GM19043 (cell line): ENCODE measurements at regions not wholly inside any gene's neighbourhood (a gene's known extent, or its start where the extent isn't known, plus 50 kb on each side); places are given as distances from the start of the nearest gene placed in this dataset.

ENCODE experiments used
- ATAC-seq: cut with Tn5 transposase; IDR thresholded peaks from one replicate; pipeline ENCODE4 v1.9.1; 2021; ENCODE audit warnings: low read depth; ENCODE audit not compliant: unreplicated experiment

DNA sequence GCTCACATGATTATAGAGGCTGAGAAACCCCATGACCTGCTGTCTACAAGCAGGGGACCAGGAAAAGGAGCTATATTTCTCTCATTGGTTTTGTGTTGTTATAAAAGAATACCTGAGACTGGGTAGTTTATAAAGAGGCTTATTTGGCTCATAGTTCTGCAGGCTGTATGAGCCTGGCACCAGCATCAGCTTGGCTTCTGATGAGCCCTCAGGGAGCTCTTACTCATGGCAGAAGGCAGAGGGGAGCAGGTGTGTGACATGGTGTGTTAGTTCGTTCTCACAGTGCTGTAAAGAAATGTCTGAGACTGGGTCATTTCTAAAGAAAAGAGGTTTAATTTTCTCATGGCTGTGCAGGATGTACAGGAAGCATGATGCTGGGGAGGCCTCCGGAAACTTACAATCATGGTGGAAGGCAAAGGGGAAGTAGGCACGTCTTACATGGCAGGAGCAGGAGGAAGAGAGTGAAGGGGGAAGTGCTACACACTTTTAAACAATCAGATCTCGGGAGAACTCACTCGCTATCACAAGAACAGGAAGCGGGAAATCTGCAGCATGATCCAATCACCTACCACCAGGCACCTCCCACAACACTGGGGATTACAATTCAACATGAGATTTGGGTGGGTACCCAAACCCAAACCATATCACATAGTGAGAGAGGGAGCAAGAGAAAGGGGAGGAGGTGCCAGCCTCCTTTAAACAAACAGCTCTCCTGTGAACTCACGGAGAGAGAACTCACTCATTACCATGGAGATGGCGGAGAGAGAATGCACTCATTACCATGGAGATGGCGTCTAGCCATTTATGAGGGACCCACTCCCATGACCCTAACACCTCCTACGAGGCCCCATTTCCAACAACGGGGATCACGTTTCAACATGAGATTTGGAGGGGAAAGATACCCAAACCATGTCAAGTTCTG lies 133.4 kb downstream of the JCAD start:
- ATAC-seq: no peak

DNA sequence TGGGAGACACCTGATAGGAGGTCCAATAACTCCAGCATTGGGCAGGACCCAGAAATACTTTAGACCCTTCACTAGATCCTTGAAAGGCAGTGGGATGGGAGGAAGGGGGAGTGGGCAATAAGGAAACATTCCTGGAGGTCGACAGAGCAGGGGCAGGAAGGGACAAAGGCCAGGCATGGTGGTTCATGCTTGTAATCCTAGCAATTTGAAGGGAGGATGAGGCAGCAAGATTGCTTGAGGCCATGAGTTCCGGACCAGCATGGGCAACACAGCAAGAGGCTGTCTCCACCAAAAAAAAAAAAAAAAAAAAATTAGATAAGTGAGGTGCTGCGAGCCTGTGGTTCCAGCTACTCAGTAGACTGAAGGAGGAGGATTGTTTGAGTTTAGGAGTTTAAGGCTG lies 134.9 kb downstream of the JCAD start:
- no peak for ATAC-seq

DNA sequence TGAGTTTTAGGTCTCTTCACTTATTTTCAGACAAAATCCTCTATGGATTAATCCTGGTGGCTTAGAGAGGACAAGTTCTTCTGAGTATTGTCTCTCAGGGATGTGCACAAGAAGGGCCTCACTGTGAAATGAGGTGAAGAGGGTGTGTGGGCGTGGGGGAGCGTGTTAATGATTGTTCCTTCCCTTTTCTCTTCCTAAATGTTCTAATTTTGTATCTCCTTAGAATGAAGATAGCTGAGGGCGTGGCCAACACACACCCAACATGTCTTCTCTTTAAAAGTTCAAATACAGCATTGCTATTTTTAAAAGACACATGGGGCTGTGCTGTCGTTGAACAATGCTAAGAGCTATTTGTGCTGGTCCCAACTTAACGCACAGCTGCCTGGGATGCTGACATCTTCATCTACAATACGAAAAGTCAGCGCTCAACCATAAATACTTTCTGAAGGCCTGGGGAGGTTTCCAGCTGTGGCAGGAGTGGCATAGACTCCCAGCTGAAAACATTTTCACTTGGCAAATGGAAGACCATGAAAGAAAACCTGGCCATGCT lies 135.9 kb downstream of the JCAD start:
- ATAC-seq: no peak

DNA sequence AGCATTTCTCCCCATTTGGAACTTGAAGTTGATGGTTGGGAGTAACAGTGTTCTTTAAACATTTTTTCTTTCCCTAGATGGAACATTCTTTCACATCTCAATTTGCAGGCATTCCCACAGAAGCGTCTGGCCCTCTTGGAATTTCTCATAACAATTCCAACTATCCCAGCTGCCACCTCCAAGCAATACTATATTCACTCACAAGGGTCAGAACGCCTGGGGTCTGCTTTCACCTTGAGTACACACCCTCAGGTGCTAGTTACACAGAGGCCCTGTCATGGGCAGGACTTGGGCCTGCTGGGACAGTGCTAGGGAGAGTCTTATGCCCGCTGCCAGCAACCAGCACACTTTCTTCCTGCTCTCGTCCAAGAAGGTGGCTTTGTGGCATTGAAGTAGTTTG lies 136.5 kb downstream of the JCAD start:
- no peak for ATAC-seq

DNA sequence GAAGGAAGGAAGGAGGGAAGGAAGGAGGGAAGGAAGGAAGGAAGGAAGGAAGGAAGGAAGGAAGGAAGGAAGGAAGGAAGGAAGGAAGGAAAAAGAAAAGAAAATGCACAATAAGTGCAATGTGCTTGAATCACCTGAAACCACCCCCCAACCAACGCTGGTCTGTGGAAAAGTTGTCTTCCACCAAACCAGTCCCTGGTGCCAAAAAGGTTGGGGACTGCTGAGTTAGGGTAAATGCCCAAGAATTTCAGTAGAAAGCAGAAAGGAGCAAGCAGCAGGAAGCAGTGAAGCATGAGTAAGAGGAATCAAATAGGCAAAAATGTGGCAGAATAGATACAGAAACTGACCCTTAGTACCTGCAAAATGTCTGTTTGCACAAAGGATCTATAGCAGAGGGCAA lies 137.2 kb downstream of the JCAD start:
- no peak for ATAC-seq

DNA sequence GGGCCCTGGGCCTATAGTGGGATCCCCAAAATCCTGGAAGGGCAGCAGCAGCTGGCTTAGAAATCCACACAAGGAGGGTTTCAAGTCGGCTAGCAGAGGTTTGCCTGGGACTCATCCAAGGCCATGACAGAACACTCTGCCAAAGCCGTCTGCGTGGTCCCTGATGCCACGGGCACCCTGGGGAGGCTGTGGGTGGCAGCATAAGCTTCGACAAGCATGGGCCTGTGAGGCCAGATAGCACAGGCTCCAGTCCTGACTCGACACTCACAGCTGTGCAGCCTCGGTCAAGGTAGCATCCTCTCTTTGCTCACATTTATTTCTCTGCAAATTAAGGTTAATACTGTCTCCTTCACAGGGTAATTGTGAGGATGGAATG lies 138.3 kb downstream of the JCAD start:
- ATAC-seq: no peak

DNA sequence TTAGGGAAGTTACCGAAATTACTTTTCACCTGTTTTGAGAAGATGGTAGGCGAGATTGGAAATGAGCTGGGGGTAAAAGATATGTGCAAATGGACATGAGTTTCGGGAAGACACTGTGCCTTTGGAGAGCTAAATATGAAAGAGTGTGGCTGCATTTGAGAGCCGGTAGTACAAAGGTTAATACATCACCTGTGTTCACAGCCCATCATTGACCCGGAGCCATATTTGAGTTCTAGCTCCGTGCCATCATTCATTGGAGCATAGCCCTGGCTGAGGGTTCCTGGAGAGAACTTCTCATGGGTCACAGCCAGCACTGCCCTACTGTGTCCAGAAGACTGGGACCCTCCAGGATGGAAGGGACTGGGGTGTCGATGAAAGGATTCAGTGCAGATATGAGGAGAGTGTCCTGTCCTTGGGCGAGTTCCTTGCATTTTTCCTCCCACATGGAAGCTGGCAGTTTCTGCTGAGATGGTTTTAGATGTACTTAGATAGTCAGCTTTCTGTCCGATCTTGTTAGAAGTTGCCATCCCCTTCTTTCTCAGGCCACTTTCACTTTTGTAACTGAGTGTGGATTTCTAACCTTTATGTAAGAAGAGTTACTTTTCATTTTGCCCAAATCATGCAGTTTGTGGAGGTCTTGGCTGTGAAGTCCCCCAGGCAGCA lies 138.8 kb downstream of the JCAD start:
- no peak for ATAC-seq

DNA sequence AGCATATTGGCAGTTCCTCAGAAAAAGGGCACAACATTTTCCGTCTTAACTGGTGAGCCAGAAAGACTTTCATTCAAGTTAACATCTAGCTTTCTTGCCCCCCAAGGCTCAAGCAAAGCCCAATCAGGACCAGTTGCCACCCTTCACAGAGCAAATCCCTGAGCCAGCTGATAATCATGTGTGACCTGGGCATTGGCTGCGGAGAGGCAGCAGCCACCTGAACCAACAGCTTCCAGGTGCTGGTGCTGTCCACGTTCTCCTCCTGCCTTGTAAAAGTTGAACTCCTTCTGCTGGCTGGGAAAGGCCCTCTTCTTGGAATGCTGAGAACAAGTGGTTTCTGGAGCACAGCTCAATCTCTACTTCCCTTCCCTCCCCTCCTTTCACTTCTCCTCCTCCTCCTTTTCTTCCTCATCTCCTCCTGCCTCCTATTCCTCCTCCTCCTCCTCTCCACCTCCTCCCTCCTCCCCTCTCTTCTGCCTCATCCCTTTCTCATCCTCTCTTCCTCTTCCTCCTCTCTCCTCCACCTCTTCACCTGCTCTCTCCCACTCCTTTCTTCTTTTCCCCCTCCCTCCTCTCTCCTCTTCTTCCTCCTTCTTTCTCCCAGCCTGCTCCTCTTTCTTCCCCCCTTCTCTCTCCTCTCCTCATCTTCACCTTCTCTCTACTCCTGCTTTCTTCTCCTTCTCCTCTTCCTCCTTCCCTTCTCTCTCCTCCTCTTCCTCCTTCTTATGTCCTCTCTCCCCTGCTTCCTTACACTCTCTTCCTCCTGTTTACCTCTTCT lies 140.6 kb downstream of the JCAD start:
- no peak for ATAC-seq

DNA sequence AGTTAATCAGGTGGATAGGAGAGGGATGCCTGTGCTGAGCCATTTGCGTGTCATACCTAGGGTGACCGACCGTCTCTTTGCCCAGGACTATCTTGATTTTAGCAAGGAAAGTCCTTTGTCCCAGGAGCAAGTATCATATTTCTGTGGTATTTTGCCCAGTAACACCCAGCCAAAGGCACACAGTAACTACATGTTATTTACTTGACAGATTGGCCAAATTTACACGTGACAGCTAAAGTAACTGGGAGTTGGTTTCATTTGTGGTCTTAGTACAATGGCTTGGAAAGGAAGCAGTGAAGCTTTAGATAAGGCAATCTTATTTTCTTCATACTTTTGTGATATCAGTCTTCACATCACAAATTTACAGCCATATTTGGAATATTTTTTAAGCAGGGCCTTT lies 142.1 kb downstream of the JCAD start:
- no peak for ATAC-seq

DNA sequence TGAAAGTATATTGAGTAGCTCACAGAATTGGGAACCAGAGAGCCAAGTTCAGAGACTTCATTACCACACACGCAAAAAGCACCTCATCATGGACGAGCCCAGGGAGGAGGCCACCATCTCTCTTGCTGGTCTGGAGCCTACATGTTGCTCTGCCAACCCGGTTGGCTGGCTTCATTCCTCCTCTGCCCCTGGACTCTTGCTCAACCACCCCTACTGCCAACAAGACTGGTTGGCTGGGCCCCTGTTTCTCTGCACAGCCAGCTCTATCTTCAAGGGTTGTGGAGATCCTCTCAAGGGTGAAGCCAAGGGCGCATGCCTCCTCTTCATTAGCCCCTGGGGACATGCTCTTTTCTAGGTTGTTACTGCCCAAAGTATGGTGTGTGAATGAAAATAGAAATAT lies 142.7 kb downstream of the JCAD start:
- ATAC-seq: no peak

DNA sequence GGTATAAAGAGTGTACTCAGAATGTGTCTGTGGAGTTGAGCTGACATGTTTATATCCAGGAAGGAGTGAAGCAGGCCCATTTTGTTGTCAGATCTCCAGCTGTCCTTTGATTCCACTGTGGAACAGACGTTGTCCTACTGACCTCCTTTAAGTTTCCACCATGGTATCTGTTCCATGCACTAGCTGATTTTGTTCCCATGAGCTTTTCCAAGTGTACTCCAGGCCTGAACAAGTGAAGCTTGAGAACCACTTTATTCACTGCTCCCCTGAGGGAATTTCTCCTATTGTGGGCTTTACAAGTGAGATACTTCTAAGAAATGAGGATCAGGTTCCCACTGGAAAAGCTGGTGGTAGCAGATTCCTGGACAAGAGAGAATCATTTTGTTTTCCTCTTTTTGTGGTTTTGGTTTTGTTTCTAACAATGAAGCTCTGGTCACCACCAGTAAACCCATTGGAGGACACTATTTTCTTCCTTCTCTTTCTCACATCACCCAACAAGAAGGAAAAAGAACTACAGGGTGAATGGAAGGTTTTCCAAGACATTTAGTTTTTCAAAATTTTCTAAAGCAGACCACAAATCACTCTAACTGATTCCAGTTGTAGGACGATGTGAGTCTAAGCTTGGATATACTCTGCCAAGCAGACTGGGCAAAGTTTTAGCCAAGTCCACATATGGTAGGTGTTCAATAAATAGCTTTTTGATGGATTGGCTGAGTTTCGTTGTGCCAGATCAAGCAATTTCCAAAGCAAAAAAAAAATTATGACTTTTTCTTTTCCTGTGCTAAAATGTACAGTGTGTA lies 144.2 kb downstream of the JCAD start:
- no peak for ATAC-seq

DNA sequence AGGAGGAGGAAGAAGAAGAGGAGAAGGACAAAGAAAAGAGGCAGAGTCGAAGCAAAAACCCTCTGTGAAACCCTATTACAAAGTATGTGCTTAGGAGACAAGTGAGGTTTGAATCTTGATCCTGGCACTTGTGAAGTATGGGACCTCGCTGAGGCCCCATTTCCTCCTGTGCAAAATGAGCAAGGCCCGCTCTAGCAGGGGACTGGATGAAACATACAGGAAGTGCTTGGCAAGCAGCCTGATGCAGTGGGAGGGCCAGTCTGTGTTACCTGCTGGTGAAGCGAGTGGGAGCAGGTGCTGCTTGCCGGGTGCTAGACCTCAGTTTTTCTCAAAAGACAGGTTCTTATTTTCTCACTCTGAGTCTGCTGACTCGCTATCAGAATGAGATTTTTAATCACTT lies 150.4 kb downstream of the JCAD start:
- ATAC-seq: no peak

DNA sequence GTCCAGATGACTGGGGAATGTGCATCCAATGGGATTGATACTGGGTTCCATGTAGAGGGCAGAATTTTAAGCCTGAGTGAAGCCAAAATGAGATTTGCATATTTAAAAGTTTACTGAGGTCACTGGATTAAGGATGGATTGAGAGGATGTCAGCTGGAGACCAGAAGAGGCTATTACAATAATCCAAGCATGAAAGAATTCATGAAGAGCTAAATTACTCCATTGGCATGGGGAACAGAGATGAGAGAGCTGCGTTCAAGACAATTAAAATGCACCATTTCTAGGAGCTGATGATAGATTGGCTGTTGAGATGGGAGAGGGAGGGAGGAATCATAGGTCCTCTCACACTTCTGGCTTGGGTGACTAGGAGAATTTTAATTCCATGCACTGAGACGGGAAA lies 158.5 kb downstream of the JCAD start:
- no peak for ATAC-seq

DNA sequence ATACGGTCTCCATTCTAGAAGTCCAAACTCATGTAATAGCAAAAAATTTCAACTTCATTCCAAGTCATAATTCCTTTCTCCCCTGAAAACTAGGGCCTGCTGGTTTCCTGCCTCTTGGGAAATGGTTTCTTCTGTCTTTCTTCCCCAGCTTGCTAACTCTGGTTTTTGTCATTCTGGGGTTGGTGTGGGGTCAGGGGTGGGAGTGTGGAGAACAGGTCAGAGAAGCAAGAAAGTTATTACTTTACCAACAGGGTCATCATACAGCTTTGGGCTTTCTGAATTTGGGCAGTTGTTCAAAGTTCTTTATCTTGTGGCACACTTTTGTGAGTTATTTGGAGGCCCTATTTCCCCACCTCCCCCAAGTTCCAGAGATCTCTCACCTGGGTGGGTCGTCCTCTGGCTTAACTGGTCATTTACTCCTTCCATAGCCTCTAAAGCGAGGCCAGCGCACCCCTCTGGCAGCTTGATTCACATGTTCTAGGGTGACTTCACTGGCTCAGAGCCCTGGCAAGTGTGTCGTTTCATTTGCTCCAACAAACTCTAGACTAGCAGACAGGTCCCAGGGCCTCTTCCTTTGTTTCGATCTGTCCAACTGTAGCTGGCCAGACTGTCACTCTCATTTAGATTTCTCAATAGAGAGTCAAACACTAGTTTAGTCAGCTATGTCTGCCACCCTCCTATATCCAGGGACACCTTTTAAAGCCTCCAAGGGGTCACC lies 161.2 kb downstream of the JCAD start:
- ATAC-seq: no peak

DNA sequence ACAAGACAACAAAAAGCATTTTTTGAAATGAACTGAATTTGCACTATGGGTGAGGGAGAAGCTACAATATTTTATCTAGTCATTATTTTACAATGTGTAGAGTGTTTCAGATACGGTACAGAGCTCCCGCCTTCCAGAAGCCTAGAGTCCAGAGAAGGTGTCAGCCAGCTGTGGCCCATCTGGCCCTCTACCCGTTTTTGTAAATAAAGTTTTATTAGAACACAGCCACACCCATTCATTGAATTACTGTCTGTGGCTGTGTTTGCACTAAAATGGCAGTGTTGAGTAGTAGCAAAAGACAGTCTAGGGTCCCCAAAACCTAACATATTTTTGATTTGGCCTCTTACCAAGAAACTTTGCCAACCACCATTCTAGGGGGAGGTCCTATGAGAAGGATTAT lies 162.0 kb downstream of the JCAD start:
- ATAC-seq: no peak

DNA sequence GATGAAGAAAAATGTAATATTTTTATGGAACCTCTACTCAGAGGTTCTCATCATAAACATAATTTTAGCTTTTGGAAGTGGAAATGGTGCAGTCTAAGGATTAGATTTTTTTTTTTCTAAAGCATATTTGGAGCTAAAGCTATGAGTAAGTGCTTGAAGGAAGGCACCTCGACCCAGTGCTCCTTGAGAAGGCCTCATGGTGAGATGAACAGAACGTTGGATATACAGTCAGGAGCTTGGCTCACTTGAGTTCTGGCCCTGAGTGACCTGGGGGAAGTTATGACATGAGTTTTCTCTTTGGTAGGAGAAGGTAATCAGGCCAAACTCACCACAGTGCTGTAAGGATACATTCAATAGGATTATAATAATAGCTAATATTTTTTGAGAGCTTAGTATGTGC lies 163.3 kb downstream of the JCAD start:
- ATAC-seq: no peak

DNA sequence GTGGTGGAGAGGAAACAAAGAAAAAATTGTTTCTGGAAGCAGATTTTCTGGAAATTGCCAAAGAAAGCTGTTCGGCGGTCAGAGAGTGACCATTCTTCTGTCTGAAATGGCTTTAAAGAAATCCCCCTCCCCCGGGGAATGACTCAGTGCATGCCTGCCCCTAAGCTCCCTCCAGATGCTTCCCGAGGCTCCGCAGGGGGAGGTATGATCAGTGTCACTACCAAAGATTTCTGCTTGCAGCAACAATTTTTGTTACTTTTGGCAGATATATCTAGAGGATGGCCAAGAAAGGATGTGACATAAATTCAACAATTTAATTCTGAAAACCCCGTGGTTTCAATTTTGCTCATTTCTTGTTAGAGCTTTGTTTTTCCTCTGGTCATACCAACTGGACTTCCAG lies 163.9 kb downstream of the JCAD start:
- no peak for ATAC-seq

DNA sequence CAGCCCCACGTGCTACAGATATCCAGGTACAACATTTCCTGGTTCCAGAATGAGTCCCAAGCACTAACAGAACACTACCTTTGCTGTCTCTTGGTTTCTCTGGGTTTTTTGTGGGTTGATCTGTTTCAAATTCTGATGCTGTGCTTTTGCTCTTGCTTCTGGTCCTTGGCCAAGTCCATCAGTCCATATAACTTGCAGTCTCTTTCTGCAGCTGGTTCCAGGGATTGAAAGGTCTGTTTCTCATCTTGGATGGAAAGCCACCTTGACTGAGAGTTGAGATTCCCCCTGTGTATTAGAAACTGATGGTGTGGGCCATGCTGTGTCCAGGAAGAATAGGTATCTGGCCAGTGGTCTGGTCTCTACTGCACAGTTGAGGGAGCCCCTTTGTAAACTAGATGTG lies 171.1 kb downstream of the JCAD start:
- no peak for ATAC-seq

DNA sequence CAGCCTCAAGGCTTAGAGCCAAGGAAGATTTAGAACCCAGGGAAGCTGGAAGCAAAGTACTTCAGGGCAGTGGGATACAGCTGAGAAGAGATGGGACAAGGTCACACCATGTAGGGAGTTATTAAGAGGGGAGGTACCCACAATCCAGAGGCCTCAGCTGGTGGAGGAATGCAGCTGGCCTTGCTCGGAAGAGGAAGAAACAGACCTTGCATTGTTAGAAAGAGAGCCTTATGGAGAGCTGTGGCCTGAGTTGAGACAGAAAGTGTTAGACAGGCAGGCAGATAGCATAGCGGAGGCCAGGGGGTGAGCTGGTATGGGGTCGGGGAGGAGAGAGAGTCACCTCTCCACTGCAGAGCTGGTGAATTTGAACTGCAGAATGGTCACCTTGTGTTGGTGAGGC lies 173.1 kb downstream of the JCAD start:
- no peak for ATAC-seq

DNA sequence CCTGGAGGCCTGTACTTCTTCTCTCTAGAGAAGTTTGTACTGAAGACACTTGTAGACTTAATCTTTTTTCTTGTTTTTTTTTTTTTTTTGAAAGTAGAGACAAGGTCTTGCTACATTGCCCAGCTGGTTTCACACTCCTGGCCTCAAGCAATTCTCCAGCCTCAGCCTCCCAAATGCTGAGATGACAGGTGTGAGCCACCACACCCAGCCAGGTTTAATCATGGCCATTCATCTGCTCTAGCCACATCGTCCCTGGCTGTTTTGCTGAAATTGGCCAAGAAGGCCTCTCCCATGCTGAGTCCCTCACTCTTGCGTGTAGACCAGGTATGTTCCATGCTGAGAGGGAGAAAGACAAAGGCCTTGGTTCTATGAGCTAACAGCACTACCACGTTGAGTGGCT lies 176.2 kb downstream of the JCAD start:
- no peak for ATAC-seq
